Activated T-cell treated with anti-CD3 and anti-CD28 coated beads for 48 hours (primary cell): ENCODE measurements at regions not wholly inside any gene's neighbourhood (a gene's known extent, or its start where the extent isn't known, plus 50 kb on each side); places are given as distances from the start of the nearest gene placed in this dataset.
"Not testable (repeated sequence)": the region's sequence is repeated elsewhere in the genome, so short reads cannot be mapped to it uniquely, and the experiment has no call there.

Experiments
- DNase-seq: peaks from one replicate; pipeline ENCODE4 v3.0.0-alpha.2; 2020; ENCODE audit warnings: low read depth

DNA sequence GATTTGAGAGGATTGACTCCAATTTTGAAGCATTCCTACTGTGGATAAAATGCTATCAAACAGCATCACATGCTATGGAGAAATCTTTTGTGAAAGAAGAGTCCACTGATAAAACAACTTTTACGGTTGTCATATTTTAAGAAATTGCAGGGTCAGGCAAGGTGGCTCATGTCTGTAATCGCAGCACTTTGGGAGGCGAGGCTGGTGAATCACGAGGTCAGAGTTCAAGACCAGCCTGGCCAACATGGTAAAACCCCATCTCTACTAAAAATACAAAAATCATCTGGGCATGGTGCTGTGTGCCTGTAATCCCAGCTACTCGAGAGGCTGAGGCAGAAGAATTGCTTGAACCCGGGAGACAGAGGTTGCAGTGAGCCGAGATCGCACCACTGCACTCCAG lies 338.8 kb upstream of the SOX9 start:
- not testable (repeated sequence) for DNase-seq

GRCh38 chr17:71790791-71791190 lies 330.0 kb upstream of the SOX9 start:
- DNase-seq = no peak

DNA sequence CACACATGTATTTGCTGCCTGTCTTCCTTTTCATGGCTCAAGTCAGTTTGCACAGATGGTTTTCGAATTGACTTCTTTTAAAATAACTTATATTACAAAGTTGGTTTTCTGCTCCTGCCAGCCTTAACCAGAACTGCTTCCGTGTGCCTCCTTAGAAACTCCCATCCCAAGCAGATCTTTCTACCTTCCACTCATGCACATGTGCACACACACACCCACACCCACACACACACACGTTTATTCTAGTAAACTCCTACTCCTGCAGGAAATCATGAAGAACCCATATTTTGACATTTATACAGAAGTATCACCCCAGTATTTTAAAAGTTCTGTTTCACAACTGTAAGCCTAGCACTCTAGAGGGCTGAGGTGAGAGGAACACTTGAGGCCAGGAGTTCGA lies 329.5 kb upstream of the SOX9 start:
- DNase-seq = no peak

DNA sequence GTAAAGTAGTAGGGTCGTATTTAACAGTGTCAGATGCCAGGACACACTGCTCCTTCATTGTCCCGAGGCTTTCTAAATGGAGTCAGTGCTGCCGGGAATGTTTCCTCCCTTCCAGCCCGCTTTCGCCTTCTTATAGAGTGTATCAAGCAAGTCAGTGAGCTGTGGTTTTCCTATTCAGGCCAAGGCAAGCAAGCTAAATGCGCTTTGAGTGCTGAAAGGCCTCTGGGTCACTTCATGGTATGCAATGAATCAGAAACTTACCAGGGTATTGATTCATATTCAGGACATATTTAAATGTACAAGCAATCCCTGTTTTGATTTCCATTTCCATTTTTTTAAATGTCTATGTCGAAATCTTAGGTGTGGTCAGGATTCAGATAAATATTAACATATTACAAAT lies 327.9 kb upstream of the SOX9 start:
- DNase-seq = no peak

DNA sequence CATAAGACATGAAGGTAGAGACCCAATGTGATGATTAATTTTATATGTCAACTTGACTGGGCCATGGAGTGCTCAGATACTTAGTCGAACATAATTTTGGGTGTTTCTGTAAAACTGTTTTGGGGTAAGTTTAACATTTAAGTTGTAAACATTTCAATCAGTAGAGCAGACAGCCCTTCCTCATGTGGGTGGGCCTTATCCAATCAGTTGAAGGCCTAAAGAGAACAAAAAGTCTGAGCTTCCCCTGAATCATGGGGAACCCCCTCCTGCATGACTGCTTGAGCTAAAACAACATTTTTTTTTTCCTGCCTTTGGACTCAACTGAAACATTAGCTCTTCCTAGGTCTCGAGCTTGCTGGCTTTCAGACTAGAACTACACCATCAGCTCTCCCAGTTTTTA lies 327.3 kb upstream of the SOX9 start:
- DNase-seq = no peak

DNA sequence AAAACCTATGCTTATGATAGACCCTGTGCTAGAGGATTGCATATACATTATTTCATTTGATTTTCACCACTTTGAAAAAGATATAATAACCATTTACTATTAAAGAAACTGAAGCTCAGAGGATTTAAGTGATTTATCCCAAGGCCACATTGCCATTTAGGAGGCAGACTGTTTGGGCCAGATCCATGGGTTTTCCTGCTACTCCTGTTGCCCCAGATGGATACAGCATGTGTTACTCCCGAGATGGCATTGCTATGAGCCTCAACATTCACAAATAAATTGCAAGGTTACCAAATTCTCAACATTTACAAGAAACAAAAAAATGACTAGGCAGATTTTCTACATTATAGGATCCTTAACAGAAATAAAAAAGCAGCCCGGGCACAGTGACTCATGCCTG lies 322.1 kb upstream of the SOX9 start:
- DNase-seq = no peak

GRCh38 chr17:71799657-71800056 lies 321.2 kb upstream of the SOX9 start:
- no peak for DNase-seq

GRCh38 chr17:71801301-71801700 lies 319.5 kb upstream of the SOX9 start:
- no peak for DNase-seq

DNA sequence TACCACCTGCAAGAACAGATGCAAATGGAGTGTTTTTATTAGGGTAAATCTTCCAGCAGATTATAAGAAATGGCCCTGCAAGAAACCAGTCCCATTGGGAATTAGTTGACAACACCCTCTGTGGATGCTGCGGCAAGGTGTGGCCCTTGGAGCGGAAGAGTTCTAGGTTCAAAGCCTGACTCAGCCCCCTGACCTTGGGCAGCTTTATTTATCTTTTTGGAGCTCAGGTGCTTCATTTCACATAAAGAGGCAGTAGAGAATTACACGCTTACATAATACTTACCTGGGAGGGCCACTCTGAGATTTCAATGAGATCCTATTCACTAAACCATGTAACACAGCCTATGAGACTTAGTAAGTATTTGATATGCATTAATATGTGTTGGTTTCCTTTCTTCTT lies 318.2 kb upstream of the SOX9 start:
- no peak for DNase-seq

GRCh38 chr17:71803656-71804284 lies 317.1 kb upstream of the SOX9 start:
- DNase-seq = no peak

DNA sequence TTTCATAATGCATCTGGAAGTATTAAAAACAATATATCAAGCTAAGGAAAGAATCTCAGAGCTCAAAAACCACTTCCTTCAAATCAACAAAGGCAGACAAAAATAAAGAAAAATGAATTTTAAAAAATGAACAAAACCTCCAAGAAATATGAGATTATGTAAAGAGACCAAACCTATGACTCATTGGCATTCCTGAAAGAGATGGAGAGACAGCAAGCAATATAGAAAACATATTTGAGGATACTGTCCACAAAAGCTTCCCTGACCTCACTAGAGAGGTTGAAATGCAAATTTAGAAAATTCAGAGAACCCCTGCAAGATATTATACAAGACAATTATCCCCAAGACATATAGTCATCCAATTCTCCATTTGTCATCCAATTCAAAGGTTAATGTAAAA lies 311.3 kb upstream of the SOX9 start:
- DNase-seq = no peak

DNA sequence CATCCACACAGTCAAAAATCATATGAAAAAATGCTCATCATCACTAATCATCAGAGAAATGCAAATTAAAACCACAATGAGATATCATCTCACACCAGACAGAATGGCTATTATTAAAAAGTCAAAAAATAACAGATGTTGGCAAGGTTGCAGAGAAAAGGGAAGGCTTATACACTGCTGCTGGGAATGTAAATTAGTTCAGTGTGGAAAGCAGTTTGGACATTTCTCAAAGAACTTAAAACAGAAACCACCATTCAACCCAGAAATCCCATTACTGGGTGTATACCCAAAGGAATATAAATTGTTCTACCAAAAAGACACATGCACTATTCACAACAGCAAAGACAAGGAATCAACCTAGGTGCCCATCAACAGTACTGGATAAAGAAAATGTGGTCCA lies 307.0 kb upstream of the SOX9 start:
- not testable (repeated sequence) for DNase-seq

- no peak for DNase-seq
Measured at GRCh38 chr17:71821511-71821910, 299.3 kb upstream of the SOX9 start.

DNA sequence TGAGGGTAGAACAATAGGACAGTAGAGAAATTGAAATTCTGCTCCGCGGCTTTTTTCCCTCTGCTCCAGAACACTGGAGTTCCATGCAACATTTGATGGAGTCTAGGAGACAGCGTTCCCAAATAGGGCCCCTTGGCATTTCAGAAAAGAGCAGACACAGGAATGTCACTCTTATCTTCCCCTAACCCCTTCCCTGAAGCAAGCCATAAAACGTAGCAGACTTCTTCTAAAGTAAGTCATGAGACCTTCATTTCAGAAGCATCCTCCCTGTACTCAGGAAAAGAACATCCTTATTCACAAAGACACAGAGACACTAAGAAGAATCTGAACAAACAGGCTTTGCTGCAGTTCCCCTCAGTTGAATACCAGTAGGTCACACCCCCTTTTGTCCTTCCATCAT lies 296.1 kb upstream of the SOX9 start:
- no peak for DNase-seq

DNA sequence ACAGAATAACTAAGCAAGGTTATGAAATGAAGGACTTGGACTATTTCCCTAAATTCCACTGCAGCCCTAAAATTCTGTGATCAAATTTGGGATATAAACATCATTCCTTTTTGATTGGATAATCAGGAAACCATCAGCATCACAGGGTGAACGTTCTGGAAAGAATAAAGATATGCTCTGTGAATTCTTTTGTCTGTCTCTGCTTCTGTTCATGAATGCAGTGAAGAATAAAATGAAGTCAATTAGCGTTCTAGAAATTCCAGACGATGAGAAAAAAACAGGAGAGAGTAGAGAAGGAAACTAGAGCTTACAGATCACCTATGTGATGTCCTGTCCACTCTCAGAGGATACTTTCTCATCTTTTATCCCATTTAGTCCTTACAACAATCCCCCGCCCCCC lies 295.1 kb upstream of the SOX9 start:
- no peak for DNase-seq

- no peak for DNase-seq
Measured at GRCh38 chr17:71828182-71828596, 292.6 kb upstream of the SOX9 start.

DNA sequence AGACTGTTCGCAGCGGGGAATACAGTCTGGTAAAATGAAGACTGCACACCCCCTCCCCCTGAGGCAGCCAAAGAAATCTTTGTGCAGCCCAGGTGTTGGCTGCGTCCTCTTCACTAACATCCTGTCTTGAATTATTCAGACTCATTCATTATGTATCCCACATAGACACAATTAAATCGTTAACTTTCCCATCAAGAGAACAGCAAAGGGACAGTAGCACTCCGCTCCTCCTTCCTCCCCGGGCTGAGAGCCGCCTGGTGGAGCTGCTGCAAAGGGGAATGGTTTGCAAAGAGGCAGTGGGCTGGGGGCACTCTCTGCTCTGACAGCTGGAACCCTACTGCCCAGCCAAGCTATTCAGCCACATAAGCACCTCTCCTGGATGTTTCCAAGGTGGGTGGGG lies 290.0 kb upstream of the SOX9 start:
- DNase-seq = no peak

DNA sequence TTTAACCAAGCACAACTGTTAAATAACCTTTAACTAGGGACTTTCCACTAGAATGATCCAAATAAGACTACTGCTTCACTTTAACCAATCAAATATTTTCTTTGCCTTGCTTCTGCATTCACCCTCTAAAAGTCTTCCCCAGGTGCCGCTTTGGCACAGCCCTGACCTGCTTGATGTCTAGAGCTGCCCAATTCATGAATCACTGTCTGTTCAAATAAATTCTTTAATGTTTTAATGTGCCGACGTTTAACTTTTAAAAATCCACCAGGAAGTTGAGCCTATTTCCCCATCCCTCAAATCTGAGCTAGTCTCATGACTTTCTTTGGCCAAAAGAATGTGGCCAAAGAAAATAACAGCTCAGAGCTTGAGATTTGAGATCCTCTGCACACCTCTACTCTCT lies 277.8 kb upstream of the SOX9 start:
- DNase-seq = no peak

- no peak for DNase-seq
Measured at GRCh38 chr17:71845337-71845736, 275.5 kb upstream of the SOX9 start.

DNA sequence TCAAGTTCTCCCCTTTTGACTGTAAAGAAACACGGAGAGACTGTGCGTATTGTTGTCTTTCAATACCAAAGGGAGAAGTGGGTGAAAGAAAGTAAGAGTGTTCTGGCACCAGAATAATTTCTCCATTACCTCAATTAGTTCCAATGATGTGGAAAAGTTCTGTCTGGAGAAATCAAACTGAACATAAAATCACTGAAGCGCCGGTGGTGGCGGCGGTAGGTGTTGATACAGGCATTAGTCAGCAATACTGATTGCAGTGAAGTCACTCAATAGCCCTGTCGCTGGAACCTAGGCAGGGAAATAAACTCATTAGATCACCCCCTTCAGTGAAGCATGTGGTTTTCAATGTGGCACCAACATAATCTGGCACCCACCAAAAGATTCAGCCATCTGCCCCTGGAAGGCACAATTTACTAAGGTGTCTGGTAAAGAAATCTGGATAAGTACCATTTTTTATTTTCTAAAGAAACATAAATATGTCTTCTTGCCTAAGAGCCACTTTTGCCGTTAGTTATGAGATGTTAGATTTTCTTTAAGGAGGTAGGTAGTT lies 274.2 kb upstream of the SOX9 start:
- no peak for DNase-seq

- DNase-seq = no peak
Measured at GRCh38 chr17:71849783-71850768, 270.7 kb upstream of the SOX9 start.

- no peak for DNase-seq
Measured at GRCh38 chr17:71850812-71851211, 270.0 kb upstream of the SOX9 start.

- no peak for DNase-seq
Measured at GRCh38 chr17:71855010-71855409, 265.8 kb upstream of the SOX9 start.
